Osteoblast (primary cell): ENCODE measurements at regions not wholly inside any gene's neighbourhood (a gene's known extent, or its start where the extent isn't known, plus 50 kb on each side); places are given as distances from the start of the nearest gene placed in this dataset.
"Not testable (repeated sequence)": the region's sequence is repeated elsewhere in the genome, so short reads cannot be mapped to it uniquely, and the experiment has no call there.

ENCODE experiments used
- DNase-seq: peaks from one replicate; pipeline ENCODE4 v3.0.0; 2011; ENCODE audit warnings: low spot score, mixed read lengths; ENCODE audit not compliant: insufficient read length; ENCODE audit errors: missing footprints
- H2AFZ ChIP-seq: 2 replicates; pipeline ENCODE4 v1.6.0; 2011; ENCODE audit warnings: mild to moderate bottlenecking, low read length
- H3K27ac ChIP-seq: 2 replicates; pipeline ENCODE4 v1.5.1; 2011; ENCODE audit warnings: mild to moderate bottlenecking, low read depth, low read length, moderate library complexity
- H3K27me3 ChIP-seq: 2 replicates; pipeline ENCODE4 v1.6.0; 2012; ENCODE audit warnings: mild to moderate bottlenecking, control low read depth, inconsistent platforms, low read length, moderate library complexity; ENCODE audit not compliant: insufficient read depth
- H3K36me3 ChIP-seq: 2 replicates; pipeline ENCODE4 v1.5.1; 2011; ENCODE audit warnings: mild to moderate bottlenecking, low read length, control low read depth, moderate library complexity; ENCODE audit not compliant: insufficient read depth
- H3K4me1 ChIP-seq: 2 replicates; pipeline ENCODE4 v1.5.1; 2011; ENCODE audit warnings: mild to moderate bottlenecking, low read length, control low read depth, moderate library complexity; ENCODE audit not compliant: insufficient read depth
- H3K4me2 ChIP-seq: 2 replicates; pipeline ENCODE4 v1.6.0; 2011; ENCODE audit warnings: mild to moderate bottlenecking, low read length; ENCODE audit not compliant: insufficient read depth
- H3K4me3 ChIP-seq: fragments of 200-600 bp; sonication (generic); 3 replicates; pipeline ENCODE4 v1.5.1; 2012; ENCODE audit warnings: mild to moderate bottlenecking, low read length, inconsistent platforms; ENCODE audit not compliant: insufficient read depth
- H3K79me2 ChIP-seq: 2 replicates; pipeline ENCODE4 v1.6.0; 2012; ENCODE audit warnings: mild to moderate bottlenecking, low read length, control low read depth, inconsistent platforms; ENCODE audit not compliant: insufficient read depth
- H3K9me3 ChIP-seq: 2 replicates; pipeline ENCODE4 v1.5.1; 2011; ENCODE audit warnings: low read depth, low read length, control low read depth
- H4K20me1 ChIP-seq: 2 replicates; pipeline ENCODE4 v1.6.0; 2012; ENCODE audit warnings: mild to moderate bottlenecking, low read length, control low read depth; ENCODE audit not compliant: insufficient read depth
- TF ChIP-seq, protein P1 (sequence below): IDR thresholded peaks from 2 replicates; pipeline ENCODE4 v1.5.1; 2011; ENCODE audit warnings: mild to moderate bottlenecking, low read depth, low read length, moderate library complexity; ENCODE audit errors: extremely low read depth

DNA sequence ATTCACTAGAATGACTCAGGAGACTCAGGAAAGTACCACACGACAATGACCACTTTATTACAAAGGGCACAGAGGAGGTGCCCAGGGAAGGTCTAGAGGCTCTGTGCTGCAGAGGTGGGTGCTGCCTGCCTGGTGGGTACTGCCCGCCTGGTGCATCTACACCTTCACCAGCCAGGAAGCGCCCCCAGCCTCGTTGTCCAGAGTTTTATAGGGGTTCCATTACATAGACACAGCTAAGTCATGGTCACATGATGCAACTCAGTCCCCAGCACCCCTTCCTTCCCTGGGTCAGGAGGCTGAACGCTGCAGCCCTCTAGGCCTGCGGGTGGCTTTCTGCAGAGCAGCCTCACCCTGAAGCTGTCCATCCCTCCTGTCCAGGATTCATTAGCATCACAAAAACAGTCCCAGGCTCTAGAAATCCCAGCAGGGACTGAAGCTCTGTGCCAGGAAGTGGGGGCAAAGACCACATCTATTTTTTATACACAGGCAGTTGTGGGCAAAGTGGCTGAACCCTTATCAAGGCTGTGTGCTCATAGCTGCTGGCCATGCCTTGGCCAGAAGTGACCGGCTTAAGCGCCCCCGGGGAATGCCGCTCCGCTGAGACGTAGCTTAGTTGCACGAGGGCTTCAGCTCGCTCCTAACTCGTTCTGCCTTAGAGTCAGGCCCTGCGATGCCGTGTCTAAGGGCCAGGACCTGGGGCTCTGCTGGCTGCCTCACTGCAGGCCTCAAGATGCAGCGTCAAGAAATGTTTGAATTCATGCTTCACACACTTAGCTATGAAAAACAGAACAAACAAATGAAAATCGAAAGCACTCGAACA lies 219.0 kb downstream of the GLRX3 start:
- Histone ChIP-seq H3K4me1 (no peaks in the 10 kb centered on the region), H2AFZ (no peak overlapping the region), H3K27me3 (no peaks in the 10 kb centered on the region), H3K36me3 (no peaks in the 10 kb centered on the region), H3K27ac (no peak overlapping the region), H3K4me3 (no peak overlapping the region), H3K4me2 (no peak overlapping the region), H3K79me2 (no peaks in the 10 kb centered on the region), H3K9me3 (peaks cover 3% of the 10 kb centered on the region), H4K20me1 (no peaks in the 10 kb centered on the region)
- DNase-seq: no peak
- TF ChIP-seq, protein P1, sequence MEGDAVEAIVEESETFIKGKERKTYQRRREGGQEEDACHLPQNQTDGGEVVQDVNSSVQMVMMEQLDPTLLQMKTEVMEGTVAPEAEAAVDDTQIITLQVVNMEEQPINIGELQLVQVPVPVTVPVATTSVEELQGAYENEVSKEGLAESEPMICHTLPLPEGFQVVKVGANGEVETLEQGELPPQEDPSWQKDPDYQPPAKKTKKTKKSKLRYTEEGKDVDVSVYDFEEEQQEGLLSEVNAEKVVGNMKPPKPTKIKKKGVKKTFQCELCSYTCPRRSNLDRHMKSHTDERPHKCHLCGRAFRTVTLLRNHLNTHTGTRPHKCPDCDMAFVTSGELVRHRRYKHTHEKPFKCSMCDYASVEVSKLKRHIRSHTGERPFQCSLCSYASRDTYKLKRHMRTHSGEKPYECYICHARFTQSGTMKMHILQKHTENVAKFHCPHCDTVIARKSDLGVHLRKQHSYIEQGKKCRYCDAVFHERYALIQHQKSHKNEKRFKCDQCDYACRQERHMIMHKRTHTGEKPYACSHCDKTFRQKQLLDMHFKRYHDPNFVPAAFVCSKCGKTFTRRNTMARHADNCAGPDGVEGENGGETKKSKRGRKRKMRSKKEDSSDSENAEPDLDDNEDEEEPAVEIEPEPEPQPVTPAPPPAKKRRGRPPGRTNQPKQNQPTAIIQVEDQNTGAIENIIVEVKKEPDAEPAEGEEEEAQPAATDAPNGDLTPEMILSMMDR: no peak

DNA sequence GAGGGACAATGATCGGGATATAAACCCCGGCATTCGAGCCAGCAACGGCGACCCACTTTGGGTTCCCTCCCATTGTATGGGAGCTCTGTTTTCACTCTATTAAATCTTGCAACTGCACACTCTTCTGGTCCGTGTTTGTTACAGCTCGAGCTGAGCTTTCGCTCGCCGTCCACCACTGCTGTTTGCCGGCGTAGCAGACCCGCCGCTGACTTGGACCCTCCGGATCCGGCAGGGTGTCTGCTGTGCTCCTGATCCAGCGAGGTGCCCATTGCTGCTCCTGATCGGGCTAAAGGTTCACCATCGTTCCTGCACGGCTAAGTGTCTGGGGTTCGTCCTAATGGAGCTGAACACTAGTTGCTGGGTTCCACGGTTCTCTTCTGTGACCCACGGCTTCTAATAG lies 220.2 kb downstream of the GLRX3 start:
- not testable (repeated sequence) for H3K4me2 ChIP-seq, H2AFZ ChIP-seq, H4K20me1 ChIP-seq, H3K27me3 ChIP-seq, H3K27ac ChIP-seq, H3K79me2 ChIP-seq, H3K4me1 ChIP-seq, H3K4me3 ChIP-seq, H3K36me3 ChIP-seq, DNase-seq, H3K9me3 ChIP-seq

DNA sequence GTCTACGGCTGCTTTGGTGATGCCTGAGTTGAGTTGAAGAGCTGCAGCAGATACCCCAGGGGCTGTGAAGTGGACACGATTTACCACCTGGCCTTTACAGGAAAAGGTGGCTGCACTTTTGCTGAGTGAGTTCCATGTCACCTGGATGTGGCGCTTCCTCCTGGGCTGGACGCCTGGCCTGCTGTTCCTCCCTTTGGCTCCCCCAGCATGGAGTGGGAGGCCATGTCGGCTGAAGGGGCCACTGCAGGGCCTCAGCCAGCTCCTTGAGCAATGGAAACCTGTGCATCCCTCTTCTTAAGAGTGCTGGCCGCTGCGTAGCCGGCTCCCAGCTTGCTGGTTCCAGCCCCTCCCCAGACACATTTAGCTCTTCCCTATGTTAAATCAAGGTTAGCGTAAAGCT lies 221.0 kb downstream of the GLRX3 start:
- H3K9me3 ChIP-seq: peaks cover 3% of the 10 kb centered on the region
- no peak overlapping the region for H2AFZ ChIP-seq

DNA sequence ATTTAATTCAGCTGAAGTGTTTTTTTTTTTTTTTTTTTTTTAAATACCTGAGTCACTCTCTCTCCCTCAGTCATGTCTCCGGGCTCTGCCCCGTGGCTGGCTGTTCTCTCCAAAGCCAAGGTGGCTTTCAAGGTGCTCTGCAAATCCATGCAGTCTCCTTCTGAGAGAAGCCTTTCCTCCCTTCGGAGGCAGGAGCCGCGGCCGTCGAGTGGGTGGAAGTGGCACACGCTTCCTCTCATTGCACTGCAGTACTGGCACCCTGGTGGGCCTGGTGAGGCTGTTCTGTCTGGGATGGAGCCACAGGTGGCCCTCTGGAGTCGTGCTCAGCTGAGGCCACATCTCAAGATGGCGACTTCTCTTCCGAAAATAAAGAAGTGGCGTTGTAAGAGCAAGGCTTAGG lies 221.8 kb downstream of the GLRX3 start:
- Histone ChIP-seq H2AFZ (no peak overlapping the region), H3K36me3 (no peaks in the 10 kb centered on the region), H3K4me2 (no peak overlapping the region), H3K4me3 (no peak overlapping the region), H3K27me3 (no peaks in the 10 kb centered on the region), H4K20me1 (no peaks in the 10 kb centered on the region), H3K27ac (no peak overlapping the region), H3K4me1 (no peaks in the 10 kb centered on the region), H3K79me2 (no peaks in the 10 kb centered on the region), H3K9me3 (peaks cover 3% of the 10 kb centered on the region)
- DNase-seq: no peak
- TF ChIP-seq, protein P1: no peak

More for the DNA sequence above, 221.0 kb downstream of the GLRX3 start:
- H3K36me3 ChIP-seq: no peaks in the 10 kb centered on the region
- H3K27me3 ChIP-seq: no peaks in the 10 kb centered on the region
- no peaks in the 10 kb centered on the region for H3K4me1 ChIP-seq
- H3K27ac ChIP-seq: no peak overlapping the region
- H3K4me2 ChIP-seq: no peak overlapping the region
- H4K20me1 ChIP-seq: no peaks in the 10 kb centered on the region
- TF ChIP-seq, protein P1: no peak
- H3K79me2 ChIP-seq: no peaks in the 10 kb centered on the region
- DNase-seq: no peak
- H3K4me3 ChIP-seq: no peak overlapping the region
